ENCODE measurements at regions not wholly inside any gene's neighbourhood (a gene's known extent, or its start where the extent isn't known, plus 50 kb on each side); places are given as distances from the start of the nearest gene placed in this dataset.

DNA sequence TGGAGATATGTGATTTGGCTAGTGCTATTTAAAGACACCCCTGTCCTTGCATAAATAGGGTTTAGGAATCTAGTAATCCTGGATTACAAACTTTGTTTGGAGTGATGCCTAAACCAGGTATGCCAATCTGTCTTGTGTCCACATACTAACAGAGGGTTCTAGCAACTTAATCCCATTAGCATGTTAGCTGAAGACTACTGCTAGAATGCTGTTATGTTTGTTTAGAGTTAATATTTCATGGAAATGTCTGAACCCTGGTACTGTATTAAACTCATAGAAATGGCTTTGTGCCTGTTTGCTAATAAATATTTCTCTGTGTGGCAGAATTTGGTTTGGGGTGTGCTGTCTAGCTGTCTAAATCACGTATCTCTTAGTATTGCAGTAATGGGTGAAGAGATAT, 150.8 kb downstream of the PFKFB3 start:
- TF ChIP-seq, protein P1, sequence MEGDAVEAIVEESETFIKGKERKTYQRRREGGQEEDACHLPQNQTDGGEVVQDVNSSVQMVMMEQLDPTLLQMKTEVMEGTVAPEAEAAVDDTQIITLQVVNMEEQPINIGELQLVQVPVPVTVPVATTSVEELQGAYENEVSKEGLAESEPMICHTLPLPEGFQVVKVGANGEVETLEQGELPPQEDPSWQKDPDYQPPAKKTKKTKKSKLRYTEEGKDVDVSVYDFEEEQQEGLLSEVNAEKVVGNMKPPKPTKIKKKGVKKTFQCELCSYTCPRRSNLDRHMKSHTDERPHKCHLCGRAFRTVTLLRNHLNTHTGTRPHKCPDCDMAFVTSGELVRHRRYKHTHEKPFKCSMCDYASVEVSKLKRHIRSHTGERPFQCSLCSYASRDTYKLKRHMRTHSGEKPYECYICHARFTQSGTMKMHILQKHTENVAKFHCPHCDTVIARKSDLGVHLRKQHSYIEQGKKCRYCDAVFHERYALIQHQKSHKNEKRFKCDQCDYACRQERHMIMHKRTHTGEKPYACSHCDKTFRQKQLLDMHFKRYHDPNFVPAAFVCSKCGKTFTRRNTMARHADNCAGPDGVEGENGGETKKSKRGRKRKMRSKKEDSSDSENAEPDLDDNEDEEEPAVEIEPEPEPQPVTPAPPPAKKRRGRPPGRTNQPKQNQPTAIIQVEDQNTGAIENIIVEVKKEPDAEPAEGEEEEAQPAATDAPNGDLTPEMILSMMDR (IDR thresholded peaks at IDR 0.05): no peak
- no peak for TF ChIP-seq POLR2A (IDR thresholded peaks at IDR 0.05)

Data from prostate gland (tissue), 2 donors.